Hepatocyte (in vitro differentiated cells): ENCODE measurements at regions not wholly inside any gene's neighbourhood (a gene's known extent, or its start where the extent isn't known, plus 50 kb on each side); places are given as distances from the start of the nearest gene placed in this dataset.

Source experiments
- DNase-seq: peaks from one replicate; pipeline ENCODE4 v3.0.0-alpha.2; 2016; ENCODE audit warnings: low spot score
- H2AFZ ChIP-seq: fragments of 200-600 bp; sonication (generic); 2 replicates; pipeline ENCODE4 v1.6.0; 2016; ENCODE audit warnings: antibody characterized with exemption, mild to moderate bottlenecking
- H3K27ac ChIP-seq: fragments of 200-600 bp; sonication (generic); 2 replicates; pipeline ENCODE4 v1.5.1; 2016; ENCODE audit warnings: mild to moderate bottlenecking
- H3K27me3 ChIP-seq: fragments of 200-600 bp; sonication (generic); 2 replicates; pipeline ENCODE4 v1.6.1; 2016
- H3K36me3 ChIP-seq: fragments of 200-600 bp; sonication (generic); replicated peaks from 2 replicates; pipeline ENCODE4 v1.5.1; 2016; ENCODE audit warnings: low read depth; ENCODE audit not compliant: insufficient read depth
- H3K4me1 ChIP-seq: fragments of 200-600 bp; sonication (generic); 2 replicates; pipeline ENCODE4 v1.5.1; 2016; ENCODE audit warnings: mild to moderate bottlenecking, moderate library complexity; ENCODE audit not compliant: insufficient read depth
- H3K4me2 ChIP-seq: fragments of 200-600 bp; sonication (generic); 2 replicates; pipeline ENCODE4 v1.6.0; 2016
- H3K4me3 ChIP-seq: fragments of 200-600 bp; sonication (generic); 2 replicates; pipeline ENCODE4 v1.5.1; 2016; ENCODE audit warnings: mild to moderate bottlenecking
- H3K79me2 ChIP-seq: fragments of 200-600 bp; sonication (generic); 2 replicates; pipeline ENCODE4 v1.6.0; 2017; ENCODE audit warnings: mild to moderate bottlenecking
- H3K9me2 ChIP-seq: fragments of 200-600 bp; sonication (generic); replicated peaks from 2 replicates; pipeline ENCODE4 v1.6.0; 2017; ENCODE audit warnings: mild to moderate bottlenecking; ENCODE audit not compliant: insufficient read depth
- H3K9me3 ChIP-seq: fragments of 200-600 bp; sonication (generic); 2 replicates; pipeline ENCODE4 v1.5.1; 2016; ENCODE audit warnings: low read depth, mild to moderate bottlenecking
- H4K20me1 ChIP-seq: fragments of 200-600 bp; sonication (generic); 2 replicates; pipeline ENCODE4 v1.6.0; 2016; ENCODE audit warnings: mild to moderate bottlenecking; ENCODE audit not compliant: insufficient read depth, poor library complexity, severe bottlenecking
- EZH2 ChIP-seq: fragments of 200-600 bp; sonication (generic); IDR thresholded peaks from 2 replicates; pipeline ENCODE4 v1.6.1; 2016; ENCODE audit warnings: antibody characterized with exemption, mild to moderate bottlenecking, borderline replicate concordance
- EZH2phosphoT487 ChIP-seq: fragments of 200-600 bp; sonication (generic); IDR thresholded peaks from one replicate; pipeline ENCODE4 v1.6.1; 2018; ENCODE audit warnings: antibody characterized with exemption, mild to moderate bottlenecking, low read depth, moderate library complexity; ENCODE audit not compliant: unreplicated experiment, severe bottlenecking
- WGBS: methylation state at CpG from one replicate; pipeline ENCODE4 v1.1.6; 2016; ENCODE audit warnings: low lambda C conversion rate; ENCODE audit errors: missing lambda C conversion rate; 5-methylcytosine and 5-hydroxymethylcytosine counted together
- TF ChIP-seq, protein P1 (sequence below): fragments of 200-600 bp; sonication (generic); IDR thresholded peaks from 2 replicates; pipeline ENCODE4 v1.5.1; 2016; ENCODE audit warnings: antibody characterized with exemption, mild to moderate bottlenecking; ENCODE audit not compliant: poor library complexity

DNA sequence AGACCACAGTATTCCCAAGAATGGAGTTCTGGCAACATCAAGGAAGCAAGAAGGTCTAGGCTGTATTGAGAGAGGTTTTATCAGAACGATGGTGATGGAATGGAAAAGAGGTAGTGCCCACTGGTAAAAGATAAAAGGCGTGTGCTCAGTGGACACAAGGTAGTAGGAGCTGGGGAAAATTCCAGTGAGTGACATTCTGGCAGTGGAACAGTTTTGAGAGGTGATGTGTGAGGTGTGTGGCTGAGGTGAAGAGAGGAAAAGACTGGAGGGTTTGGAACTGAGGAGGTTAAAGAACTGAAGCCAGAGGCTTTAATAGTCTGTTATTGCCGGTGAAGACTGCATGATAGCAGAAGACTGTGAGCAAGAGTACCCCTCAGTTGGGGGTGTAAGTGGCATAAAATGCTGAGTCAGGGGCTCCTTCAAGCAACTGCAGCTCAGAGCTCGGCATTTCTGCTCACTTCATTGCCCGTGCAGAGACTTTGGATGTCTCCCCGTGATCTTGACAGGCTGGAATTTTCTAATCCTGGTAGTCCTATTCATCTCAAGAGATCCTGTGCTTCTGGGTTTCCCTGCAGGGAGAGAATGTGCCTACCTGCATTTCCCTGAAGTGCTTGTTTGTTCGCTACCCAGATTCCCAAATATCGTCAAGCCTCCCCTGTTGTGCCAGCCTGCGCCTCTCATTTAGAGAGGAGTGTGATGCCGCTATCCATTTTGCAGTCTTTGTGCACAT is 191.0 kb downstream of the SATB1 start:
- Histone ChIP-seq H3K4me1 (peaks cover 6% of the 10 kb centered on the region), H2AFZ (no peak overlapping the region), H3K4me3 (no peak overlapping the region), H3K9me3 (no peaks in the 10 kb centered on the region), H3K27ac (no peak overlapping the region), H3K79me2 (no peaks in the 10 kb centered on the region), H4K20me1 (no peaks in the 10 kb centered on the region), H3K9me2 (no peaks in the 10 kb centered on the region), H3K36me3 (no peaks in the 10 kb centered on the region), H3K27me3 (no peaks in the 10 kb centered on the region), H3K4me2 (peak overlapping the region; percentile 38)
- 41% methylated on average over 10 of the region's 10 CpGs for WGBS
- DNase-seq: no peak
- TF ChIP-seq EZH2phosphoT487: no peak
- TF ChIP-seq, protein P1, sequence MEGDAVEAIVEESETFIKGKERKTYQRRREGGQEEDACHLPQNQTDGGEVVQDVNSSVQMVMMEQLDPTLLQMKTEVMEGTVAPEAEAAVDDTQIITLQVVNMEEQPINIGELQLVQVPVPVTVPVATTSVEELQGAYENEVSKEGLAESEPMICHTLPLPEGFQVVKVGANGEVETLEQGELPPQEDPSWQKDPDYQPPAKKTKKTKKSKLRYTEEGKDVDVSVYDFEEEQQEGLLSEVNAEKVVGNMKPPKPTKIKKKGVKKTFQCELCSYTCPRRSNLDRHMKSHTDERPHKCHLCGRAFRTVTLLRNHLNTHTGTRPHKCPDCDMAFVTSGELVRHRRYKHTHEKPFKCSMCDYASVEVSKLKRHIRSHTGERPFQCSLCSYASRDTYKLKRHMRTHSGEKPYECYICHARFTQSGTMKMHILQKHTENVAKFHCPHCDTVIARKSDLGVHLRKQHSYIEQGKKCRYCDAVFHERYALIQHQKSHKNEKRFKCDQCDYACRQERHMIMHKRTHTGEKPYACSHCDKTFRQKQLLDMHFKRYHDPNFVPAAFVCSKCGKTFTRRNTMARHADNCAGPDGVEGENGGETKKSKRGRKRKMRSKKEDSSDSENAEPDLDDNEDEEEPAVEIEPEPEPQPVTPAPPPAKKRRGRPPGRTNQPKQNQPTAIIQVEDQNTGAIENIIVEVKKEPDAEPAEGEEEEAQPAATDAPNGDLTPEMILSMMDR: no peak
- TF ChIP-seq EZH2: no peak

DNA sequence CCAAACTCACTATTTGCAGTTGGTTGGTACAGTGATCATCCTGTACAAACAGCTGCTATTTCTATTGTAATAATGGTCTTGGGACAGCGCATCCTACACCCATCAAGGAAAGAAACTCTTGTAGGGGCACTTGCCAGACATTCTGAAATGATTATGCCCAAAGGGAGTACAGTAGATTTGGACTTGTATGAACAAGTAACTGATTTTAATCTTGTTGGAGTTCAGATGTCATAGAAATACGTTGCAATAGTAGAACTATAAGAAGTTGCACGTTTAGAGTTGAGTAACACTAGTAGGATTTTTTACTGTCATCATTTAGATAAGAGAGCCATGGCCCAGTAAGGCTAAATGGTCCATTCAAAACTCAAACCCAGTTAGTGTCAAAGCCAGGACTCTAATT is 192.8 kb downstream of the SATB1 start:
- Histone ChIP-seq H2AFZ (no peak overlapping the region), H3K36me3 (no peaks in the 10 kb centered on the region), H3K4me3 (no peak overlapping the region), H3K27ac (no peak overlapping the region), H3K4me2 (no peak overlapping the region), H3K9me3 (no peaks in the 10 kb centered on the region), H3K27me3 (no peaks in the 10 kb centered on the region), H3K9me2 (no peaks in the 10 kb centered on the region), H3K4me1 (peaks cover 6% of the 10 kb centered on the region), H3K79me2 (no peaks in the 10 kb centered on the region), H4K20me1 (no peaks in the 10 kb centered on the region)
- TF ChIP-seq EZH2 (no peak), EZH2phosphoT487 (no peak)
- TF ChIP-seq, protein P1: no peak
- DNase-seq: no peak
- 68% methylated on average over 3 of the region's 3 CpGs for WGBS

DNA sequence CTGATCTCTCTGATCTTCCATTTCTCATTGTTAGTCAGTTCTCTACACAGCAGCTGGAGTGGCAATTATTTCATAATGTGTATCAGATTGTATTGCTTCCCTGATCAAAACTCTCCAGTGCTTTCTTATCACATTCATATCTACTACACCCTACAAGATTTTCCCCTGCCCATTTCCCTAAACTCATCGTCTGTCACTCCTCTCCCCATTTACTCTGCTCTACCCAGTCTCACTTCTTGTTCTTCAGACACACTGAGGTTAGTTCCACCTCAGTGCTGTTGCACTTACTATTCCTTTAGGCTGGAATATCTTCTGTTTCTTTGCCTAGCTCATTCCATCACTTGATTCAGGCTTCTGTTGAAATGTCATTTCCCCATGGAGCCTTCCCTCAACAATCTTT is 197.1 kb downstream of the SATB1 start:
- Histone ChIP-seq H3K27me3 (no peaks in the 10 kb centered on the region), H3K9me3 (no peaks in the 10 kb centered on the region), H3K27ac (no peak overlapping the region), H3K4me1 (no peaks in the 10 kb centered on the region), H3K4me2 (no peak overlapping the region), H4K20me1 (no peaks in the 10 kb centered on the region), H3K36me3 (no peaks in the 10 kb centered on the region), H3K4me3 (no peak overlapping the region), H3K9me2 (no peaks in the 10 kb centered on the region), H3K79me2 (no peaks in the 10 kb centered on the region), H2AFZ (no peak overlapping the region)
- no peak for DNase-seq
- TF ChIP-seq EZH2 (no peak), EZH2phosphoT487 (no peak)
- TF ChIP-seq, protein P1: no peak
- WGBS: 82% methylated on average over 1 of the region's 1 CpG
